Mammary epithelial cell (primary cell): ENCODE measurements at regions not wholly inside any gene's neighbourhood (a gene's known extent, or its start where the extent isn't known, plus 50 kb on each side); places are given as distances from the start of the nearest gene placed in this dataset.

Experiments
- CTCF ChIP-seq, 2 donors: IDR thresholded peaks in 1 of 2; conservative IDR thresholded peaks in 1 of 2; 2 replicates each; pipeline ENCODE4 v1.5.1; 2011 to 2012; ENCODE audit warnings: inconsistent platforms in 2 of 2, low read length in 2 of 2, mild to moderate bottlenecking in 2 of 2, control low read depth in 1 of 2, low read depth in 1 of 2; ENCODE audit not compliant: insufficient read depth in 1 of 2; ENCODE audit errors: extremely low read depth in 1 of 2
- EZH2 ChIP-seq: IDR thresholded peaks from 2 replicates; pipeline ENCODE4 v1.6.1; 2012; ENCODE audit warnings: low read length, inconsistent platforms, borderline replicate concordance

GRCh38 chr5:125278711-125279110 is 532.3 kb upstream of the ZNF608 start:
- TF ChIP-seq CTCF (conservative IDR thresholded peaks at IDR 0.05 in 1 of 2, IDR thresholded peaks at IDR 0.05 in 1 of 2; ENCODE audit: extremely low read depth in 1 of 2, insufficient read depth in 1 of 2, low read depth in 1 of 2, low read length in 2 of 2) (no peak), EZH2 (no peak)
